WERI-Rb-1 (cell line): ENCODE measurements at regions not wholly inside any gene's neighbourhood (a gene's known extent, or its start where the extent isn't known, plus 50 kb on each side); places are given as distances from the start of the nearest gene placed in this dataset.
"Not testable (repeated sequence)": the region's sequence is repeated elsewhere in the genome, so short reads cannot be mapped to it uniquely, and the experiment has no call there.

Source experiments
- DNase-seq: peaks from one replicate; pipeline ENCODE4 v3.0.0-alpha.2; 2020
- H3K27ac ChIP-seq: fragments of 250-450 bp; sonication (Bioruptor Pico); 2 replicates; pipeline ENCODE4 v1.5.1; 2020; ENCODE audit warnings: mild to moderate bottlenecking, moderate library complexity
- H3K27me3 ChIP-seq: fragments of 250-450 bp; sonication (Bioruptor Pico); 2 replicates; pipeline ENCODE4 v1.5.1; 2021; ENCODE audit warnings: mild to moderate bottlenecking, low read depth, moderate library complexity; ENCODE audit not compliant: insufficient read depth, severe bottlenecking
- H3K36me3 ChIP-seq: fragments of 250-450 bp; sonication (Bioruptor Pico); 2 replicates; pipeline ENCODE4 v1.5.1; 2020; ENCODE audit warnings: mild to moderate bottlenecking, moderate library complexity
- H3K4me3 ChIP-seq: 2 replicates; pipeline ENCODE4 v1.5.1; 2011; ENCODE audit warnings: low read depth, mild to moderate bottlenecking, control low read depth, low read length
- H3K9me3 ChIP-seq: fragments of 250-450 bp; sonication (Bioruptor Pico); 2 replicates; pipeline ENCODE4 v1.5.1; 2021; ENCODE audit warnings: mild to moderate bottlenecking, moderate library complexity; ENCODE audit not compliant: severe bottlenecking
- TF ChIP-seq, protein P1 (sequence below): IDR thresholded peaks from 2 replicates; pipeline ENCODE4 v1.5.1; 2011; ENCODE audit warnings: low read depth, mild to moderate bottlenecking, control low read depth, inconsistent platforms, low read length

DNA sequence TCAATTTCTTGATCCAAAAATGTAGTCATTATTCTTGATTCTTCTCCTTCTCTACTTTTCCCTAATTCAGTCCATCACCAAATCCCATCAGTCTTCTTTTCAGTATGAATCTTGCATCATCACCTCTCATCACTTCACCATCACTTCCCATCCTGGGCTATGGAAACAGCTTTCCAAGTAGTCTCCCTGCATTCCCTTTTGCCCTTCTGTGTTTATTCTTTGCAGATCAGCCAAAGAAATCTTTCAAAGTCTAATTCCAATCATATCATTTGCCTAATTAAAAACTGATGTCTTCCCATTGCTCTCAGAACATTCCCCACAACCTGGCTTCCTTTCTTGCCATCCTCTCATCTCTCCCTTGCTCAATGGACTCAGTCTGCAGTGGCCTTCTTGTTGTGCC is 201.7 kb upstream of the ADAMTS3 start:
- TF ChIP-seq, protein P1, sequence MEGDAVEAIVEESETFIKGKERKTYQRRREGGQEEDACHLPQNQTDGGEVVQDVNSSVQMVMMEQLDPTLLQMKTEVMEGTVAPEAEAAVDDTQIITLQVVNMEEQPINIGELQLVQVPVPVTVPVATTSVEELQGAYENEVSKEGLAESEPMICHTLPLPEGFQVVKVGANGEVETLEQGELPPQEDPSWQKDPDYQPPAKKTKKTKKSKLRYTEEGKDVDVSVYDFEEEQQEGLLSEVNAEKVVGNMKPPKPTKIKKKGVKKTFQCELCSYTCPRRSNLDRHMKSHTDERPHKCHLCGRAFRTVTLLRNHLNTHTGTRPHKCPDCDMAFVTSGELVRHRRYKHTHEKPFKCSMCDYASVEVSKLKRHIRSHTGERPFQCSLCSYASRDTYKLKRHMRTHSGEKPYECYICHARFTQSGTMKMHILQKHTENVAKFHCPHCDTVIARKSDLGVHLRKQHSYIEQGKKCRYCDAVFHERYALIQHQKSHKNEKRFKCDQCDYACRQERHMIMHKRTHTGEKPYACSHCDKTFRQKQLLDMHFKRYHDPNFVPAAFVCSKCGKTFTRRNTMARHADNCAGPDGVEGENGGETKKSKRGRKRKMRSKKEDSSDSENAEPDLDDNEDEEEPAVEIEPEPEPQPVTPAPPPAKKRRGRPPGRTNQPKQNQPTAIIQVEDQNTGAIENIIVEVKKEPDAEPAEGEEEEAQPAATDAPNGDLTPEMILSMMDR = no peak
- DNase-seq = no peak
- H3K9me3 ChIP-seq = no peaks in the 10 kb centered on the region

DNA sequence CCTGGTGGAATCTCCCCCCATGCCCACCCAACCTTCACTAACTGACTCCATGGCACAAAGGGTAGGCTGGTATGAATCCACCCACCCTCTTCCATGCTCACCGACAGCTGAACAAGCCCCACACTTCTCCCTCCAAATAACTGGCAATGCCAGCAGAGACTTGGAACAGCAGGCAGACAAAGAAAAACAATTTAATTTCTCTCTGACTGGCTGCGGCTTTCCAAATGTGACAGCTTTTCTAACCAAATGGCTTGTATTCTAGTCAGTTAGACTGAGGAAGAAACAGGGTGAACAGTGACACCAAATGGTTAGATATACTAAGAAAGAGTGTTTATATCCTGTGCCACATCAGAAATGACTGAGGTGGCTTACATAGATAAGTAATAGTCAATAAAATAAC is 199.3 kb upstream of the ADAMTS3 start:
- TF ChIP-seq, protein P1 = no peak
- Histone ChIP-seq H3K4me3 (no peak overlapping the region), H3K36me3 (no peaks in the 10 kb centered on the region), H3K27me3 (no peaks in the 10 kb centered on the region), H3K9me3 (no peaks in the 10 kb centered on the region), H3K27ac (no peak overlapping the region)
- DNase-seq = no peak

More for the DNA sequence above, 201.7 kb upstream of the ADAMTS3 start:
- Histone ChIP-seq H3K36me3 (no peaks in the 10 kb centered on the region), H3K27me3 (no peaks in the 10 kb centered on the region), H3K4me3 (no peak overlapping the region), H3K27ac (no peak overlapping the region)

DNA sequence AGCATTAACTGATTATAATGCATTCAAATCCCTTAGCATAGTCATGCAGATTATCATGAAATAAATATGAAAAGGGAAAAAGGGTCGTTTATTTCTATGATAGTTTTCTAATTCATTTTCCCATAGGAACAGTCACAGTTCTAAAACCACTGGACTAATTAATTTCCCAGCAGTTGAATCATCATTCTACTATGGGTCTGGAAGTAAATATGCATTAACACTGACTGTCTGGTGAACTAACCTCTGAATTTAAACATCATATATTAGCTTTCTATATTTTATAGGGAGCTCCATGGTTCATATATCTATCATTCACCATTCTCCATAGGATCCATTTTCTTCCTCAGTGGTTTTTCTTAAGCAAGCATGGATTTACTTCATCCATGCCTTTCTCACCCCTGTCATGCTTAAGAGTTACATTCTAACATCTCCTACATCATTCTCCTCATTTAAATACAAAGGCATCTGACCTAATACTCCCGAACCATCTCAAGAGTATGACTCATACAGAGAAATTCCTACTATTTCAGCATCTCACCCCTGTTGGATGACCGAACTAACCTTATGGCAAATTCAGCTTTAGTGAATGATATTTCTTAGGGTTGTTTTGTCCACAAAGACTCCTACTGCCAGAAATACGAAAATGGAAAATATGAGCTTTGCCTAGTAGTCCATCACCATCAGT is 198.7 kb upstream of the ADAMTS3 start:
- Histone ChIP-seq H3K27ac (no peak overlapping the region), H3K27me3 (no peaks in the 10 kb centered on the region), H3K4me3 (no peak overlapping the region), H3K9me3 (no peaks in the 10 kb centered on the region), H3K36me3 (no peaks in the 10 kb centered on the region)
- no peak for DNase-seq
- TF ChIP-seq, protein P1 = no peak

DNA sequence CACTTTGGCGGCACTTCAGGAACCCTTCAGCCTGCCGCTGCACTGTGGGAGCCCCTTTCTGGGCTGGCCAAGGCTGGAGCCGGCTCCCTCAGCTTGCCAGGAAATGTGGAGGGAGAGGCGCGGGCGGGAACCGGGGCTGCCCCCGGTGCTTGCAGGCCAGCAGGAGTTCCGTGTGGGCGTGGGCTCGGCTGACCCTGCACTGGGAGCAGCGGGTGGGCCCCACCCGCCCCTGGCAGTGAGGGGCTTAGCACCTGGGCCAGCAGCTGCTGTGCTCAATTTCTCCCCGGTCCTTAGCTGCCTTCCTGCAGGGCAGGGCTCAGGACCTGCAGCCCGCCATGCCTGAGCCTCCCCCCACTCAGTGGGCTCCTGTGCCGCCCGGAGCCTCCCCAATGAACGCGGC is 196.8 kb upstream of the ADAMTS3 start:
- not testable (repeated sequence) for H3K36me3 ChIP-seq, H3K9me3 ChIP-seq, H3K27me3 ChIP-seq, DNase-seq, H3K27ac ChIP-seq, H3K4me3 ChIP-seq

DNA sequence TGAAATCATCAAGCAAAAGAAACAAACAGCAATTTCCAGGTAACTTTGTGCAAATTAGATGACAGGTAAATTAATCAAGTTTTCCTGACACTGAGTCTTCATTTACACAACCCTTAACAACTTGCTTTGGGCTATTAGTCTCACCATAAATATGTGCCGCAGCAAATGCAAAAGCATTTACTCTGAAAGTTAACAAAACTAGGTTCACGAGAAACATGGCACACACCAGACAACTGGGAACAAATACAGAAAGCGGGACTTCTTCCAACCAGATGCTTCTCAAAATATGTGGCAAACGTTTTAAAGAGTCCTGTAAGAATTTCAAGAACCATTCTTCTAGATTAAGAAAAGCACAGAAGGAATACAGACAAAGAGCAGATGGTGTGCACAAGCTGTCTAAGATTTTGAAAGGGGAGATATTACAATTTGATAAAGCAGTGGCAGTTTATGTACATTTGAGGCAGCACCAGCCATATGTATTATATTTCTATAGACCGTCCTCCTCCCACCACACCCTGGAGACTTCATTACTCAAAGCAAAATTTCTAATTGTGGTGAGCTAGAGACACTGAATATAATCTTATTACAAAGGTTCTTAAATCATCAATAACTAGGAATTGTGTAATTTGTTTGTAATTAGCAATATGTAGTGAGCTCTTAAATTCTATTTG is 192.5 kb upstream of the ADAMTS3 start:
- DNase-seq = no peak
- no peaks in the 10 kb centered on the region for H3K27me3 ChIP-seq
- H3K4me3 ChIP-seq = no peak overlapping the region
- H3K9me3 ChIP-seq = no peaks in the 10 kb centered on the region
- TF ChIP-seq, protein P1 = no peak
- H3K36me3 ChIP-seq = no peaks in the 10 kb centered on the region
- no peak overlapping the region for H3K27ac ChIP-seq

DNA sequence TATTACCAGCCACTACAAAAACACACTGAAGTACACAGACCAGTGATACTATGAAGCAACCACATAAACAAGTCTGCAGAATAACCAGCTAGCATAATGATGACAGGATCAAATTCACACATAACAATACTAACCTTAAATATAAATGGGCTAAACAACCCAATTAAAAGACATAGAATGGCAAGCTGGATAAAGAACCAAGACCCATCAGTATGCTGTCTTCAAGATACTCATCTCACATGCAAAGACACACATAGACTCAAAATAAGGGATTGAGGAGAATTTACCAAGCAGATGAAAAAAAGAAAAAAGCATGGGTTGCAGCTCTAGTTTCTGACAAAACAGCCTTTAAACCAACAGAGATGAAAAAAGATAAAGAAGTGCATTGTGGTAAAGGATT is 184.4 kb upstream of the ADAMTS3 start:
- H3K27ac ChIP-seq, H3K27me3 ChIP-seq, H3K36me3 ChIP-seq, H3K4me3 ChIP-seq, H3K9me3 ChIP-seq, DNase-seq: not testable (repeated sequence)
